ENCODE measurements at regions not wholly inside any gene's neighbourhood (a gene's known extent, or its start where the extent isn't known, plus 50 kb on each side); places are given as distances from the start of the nearest gene placed in this dataset.

DNA sequence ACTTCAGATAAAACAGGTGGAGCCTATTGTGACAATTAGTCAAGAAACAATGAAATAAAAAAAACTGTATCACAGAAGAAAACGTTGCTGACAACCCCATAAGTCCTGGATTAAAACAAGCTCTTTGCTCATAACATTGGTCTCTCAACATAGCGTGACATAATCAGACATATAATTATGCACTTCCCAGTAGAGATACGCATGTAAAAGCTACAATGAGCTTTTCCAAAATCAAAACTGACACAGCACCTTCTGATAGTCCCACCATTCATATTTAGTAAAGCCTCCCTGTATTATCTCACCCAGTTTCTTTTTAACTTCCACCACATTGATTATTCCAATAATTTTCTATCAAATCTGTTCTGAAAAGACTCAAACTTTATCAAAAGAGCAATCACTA lies 372.1 kb upstream of the SMIM31 start:
- Histone ChIP-seq H3K27me3 (peaks cover 37% of the 10 kb centered on the region), H3K36me3 (no peaks in the 10 kb centered on the region), H3K4me1 (no peaks in the 10 kb centered on the region), H3K9me3 (no peaks in the 10 kb centered on the region), H3K27ac (no peak overlapping the region), H3K4me3 (no peak overlapping the region)
- intact Hi-C loops (cut with DNase I): no loop called here
- DNase-seq (no peak), ATAC-seq (no peak)
- TF ChIP-seq, protein P1, sequence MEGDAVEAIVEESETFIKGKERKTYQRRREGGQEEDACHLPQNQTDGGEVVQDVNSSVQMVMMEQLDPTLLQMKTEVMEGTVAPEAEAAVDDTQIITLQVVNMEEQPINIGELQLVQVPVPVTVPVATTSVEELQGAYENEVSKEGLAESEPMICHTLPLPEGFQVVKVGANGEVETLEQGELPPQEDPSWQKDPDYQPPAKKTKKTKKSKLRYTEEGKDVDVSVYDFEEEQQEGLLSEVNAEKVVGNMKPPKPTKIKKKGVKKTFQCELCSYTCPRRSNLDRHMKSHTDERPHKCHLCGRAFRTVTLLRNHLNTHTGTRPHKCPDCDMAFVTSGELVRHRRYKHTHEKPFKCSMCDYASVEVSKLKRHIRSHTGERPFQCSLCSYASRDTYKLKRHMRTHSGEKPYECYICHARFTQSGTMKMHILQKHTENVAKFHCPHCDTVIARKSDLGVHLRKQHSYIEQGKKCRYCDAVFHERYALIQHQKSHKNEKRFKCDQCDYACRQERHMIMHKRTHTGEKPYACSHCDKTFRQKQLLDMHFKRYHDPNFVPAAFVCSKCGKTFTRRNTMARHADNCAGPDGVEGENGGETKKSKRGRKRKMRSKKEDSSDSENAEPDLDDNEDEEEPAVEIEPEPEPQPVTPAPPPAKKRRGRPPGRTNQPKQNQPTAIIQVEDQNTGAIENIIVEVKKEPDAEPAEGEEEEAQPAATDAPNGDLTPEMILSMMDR (IDR thresholded peaks at IDR 0.05): no peak

DNA sequence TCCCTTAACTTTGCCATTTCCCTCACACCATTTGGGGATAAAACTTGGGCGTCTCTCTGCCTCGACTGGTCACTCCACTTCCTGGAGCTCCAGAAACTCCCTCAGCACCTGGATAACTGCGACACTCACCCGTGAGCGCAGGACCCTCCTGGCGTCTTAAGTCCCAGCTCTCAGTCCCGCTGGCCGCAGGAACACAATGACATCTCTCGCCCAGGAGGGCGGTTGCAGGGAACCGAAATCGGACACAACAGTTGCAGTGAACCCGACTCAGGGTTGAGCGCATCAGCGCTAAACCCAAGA lies 370.9 kb upstream of the SMIM31 start:
- no peak overlapping the region for H3K27ac ChIP-seq
- no peaks in the 10 kb centered on the region for H3K36me3 ChIP-seq
- H3K4me3 ChIP-seq: no peak overlapping the region
- H3K9me3 ChIP-seq: no peaks in the 10 kb centered on the region
- DNase-seq (no peak), ATAC-seq (no peak)
- intact Hi-C loops (cut with DNase I): no loop called here
- TF ChIP-seq, protein P1 (IDR thresholded peaks at IDR 0.05): no peak
- peaks cover 37% of the 10 kb centered on the region for H3K27me3 ChIP-seq
- H3K4me1 ChIP-seq: no peaks in the 10 kb centered on the region

DNA sequence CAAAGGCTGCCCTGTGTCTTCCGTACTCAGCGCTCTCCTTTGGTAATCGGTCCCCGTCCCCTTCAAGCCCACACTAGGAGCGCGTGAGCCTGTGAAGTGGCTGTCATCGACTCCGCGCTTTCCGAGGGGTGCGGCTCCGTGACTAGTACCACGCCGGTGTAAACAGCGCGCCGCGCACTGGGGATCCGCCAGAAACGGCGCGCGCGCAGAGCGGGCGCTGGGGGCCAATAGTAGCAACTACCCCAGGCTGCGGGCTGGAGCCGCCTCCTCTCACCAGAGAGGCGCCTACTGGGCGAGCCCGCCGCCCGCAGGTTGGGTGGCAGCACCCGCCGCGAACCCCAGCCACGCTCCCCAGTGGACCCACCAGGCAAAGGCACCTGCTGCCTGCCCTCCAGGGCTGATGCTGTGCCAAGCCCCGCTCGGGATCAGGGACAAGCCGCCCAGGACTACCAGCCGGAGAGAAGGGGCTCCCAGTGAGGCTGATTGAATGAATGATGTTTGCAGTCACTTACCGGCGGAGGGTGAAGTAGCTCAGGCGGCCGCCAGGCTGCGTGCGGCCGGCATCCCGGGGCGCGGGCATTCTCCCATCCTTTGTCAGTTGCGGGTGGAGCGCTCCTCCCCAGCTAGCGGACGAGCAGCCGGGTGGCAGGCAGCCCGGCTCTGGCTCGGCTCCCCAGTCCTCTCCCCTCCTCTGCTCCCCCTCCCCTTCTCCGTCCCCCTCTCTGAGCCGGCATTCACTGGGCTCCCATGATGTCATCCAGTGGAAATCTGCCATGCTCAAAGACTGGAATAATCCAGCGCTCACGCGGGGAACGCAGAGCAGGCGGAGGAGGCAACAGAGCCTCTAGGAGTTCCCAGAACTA lies 370.3 kb upstream of the SMIM31 start:
- Histone ChIP-seq H3K9me3 (no peaks in the 10 kb centered on the region), H3K36me3 (no peaks in the 10 kb centered on the region), H3K4me3 (no peak overlapping the region), H3K4me1 (no peaks in the 10 kb centered on the region), H3K27ac (no peak overlapping the region), H3K27me3 (peaks cover 37% of the 10 kb centered on the region)
- ATAC-seq: peak; percentile 45
- DNase-seq: peak; percentile 60
- intact Hi-C loops (cut with DNase I): no loop called here
- TF ChIP-seq, protein P1 (IDR thresholded peaks at IDR 0.05): no peak

GRCh38 chr4:164384416-164384815 lies 369.5 kb upstream of the SMIM31 start:
- Histone ChIP-seq H3K27ac (no peak overlapping the region), H3K9me3 (no peaks in the 10 kb centered on the region), H3K36me3 (no peaks in the 10 kb centered on the region), H3K4me3 (no peak overlapping the region), H3K4me1 (no peaks in the 10 kb centered on the region), H3K27me3 (peaks cover 37% of the 10 kb centered on the region)
- TF ChIP-seq, protein P1 (IDR thresholded peaks at IDR 0.05): no peak
- intact Hi-C loops (cut with DNase I): no loop called here
- ATAC-seq: no peak
- no peak for DNase-seq

GRCh38 chr4:164396439-164396838 lies 357.5 kb upstream of the SMIM31 start:
- DNase-seq (no peak), ATAC-seq (no peak)
- Histone ChIP-seq H3K36me3 (no peaks in the 10 kb centered on the region), H3K9me3 (no peaks in the 10 kb centered on the region), H3K4me1 (no peaks in the 10 kb centered on the region), H3K27ac (no peak overlapping the region), H3K27me3 (no peaks in the 10 kb centered on the region), H3K4me3 (no peak overlapping the region)
- TF ChIP-seq, protein P1 (IDR thresholded peaks at IDR 0.05): no peak
- intact Hi-C loops (cut with DNase I): no loop called here

Measured in upper lobe of right lung (tissue), 1 donor.